ENCODE measurements at regions not wholly inside any gene's neighbourhood (a gene's known extent, or its start where the extent isn't known, plus 50 kb on each side); places are given as distances from the start of the nearest gene placed in this dataset.

GRCh38 chr14:71682337-71682736 is 249.9 kb upstream of the RGS6 start:
- H2BK5ac ChIP-seq (ENCODE audit: insufficient read length, low read length): no peak overlapping the region
- no peak overlapping the region for H3K14ac ChIP-seq (ENCODE audit: insufficient read depth, low read length)
- no peak overlapping the region for H4K5ac ChIP-seq (ENCODE audit: insufficient read length, low read depth, low read length)
- no peak overlapping the region for H3K27ac Mint-ChIP-seq
- no peaks in the 10 kb centered on the region for H3K79me1 ChIP-seq (ENCODE audit: insufficient read depth, low read depth, low read length, poor library complexity, severe bottlenecking)
- H3K9me3 ChIP-seq (ENCODE audit: control insufficient read depth, low read depth, low read length): no peaks in the 10 kb centered on the region
- H3K56ac ChIP-seq (ENCODE audit: insufficient read length, low read depth, low read length): no peak overlapping the region
- H3K23me2 ChIP-seq (ENCODE audit: insufficient read length, low read depth, low read length, poor library complexity, severe bottlenecking): no peaks in the 10 kb centered on the region
- no peak for DNase-seq
- WGBS (ENCODE audit: extremely low coverage, insufficient read length, low lambda C conversion rate): no CpG with 5 or more reads among the region's 3 CpGs
- TF ChIP-seq CTCF (conservative IDR thresholded peaks at IDR 0.05): no peak
- no peak overlapping the region for H4K91ac ChIP-seq (ENCODE audit: insufficient read length, low read depth, low read length)
- H3K4me1 Mint-ChIP-seq: peaks cover 23 to 26% of the 10 kb centered on the region in 2 experiments
- no peak overlapping the region for H3K23ac ChIP-seq (ENCODE audit: insufficient read length, low read depth, low read length)
- H3K4me1 ChIP-seq (ENCODE audit: insufficient read depth, low read length): peaks cover 6% of the 10 kb centered on the region
- H3K9me3 Mint-ChIP-seq: peaks cover 8% of the 10 kb centered on the region in 2 experiments; a peak in 4 of 5 replicates
- peaks cover 26 to 55% (median 35%) of the 10 kb centered on the region in 3 experiments for H3K36me3 Mint-ChIP-seq (ENCODE audit: insufficient read depth in 1 of 3, low read depth in 3 of 3)
- peaks cover 6% of the 10 kb centered on the region for H3K27me3 Mint-ChIP-seq (ENCODE audit: low read depth)
- no peak overlapping the region for H3K27ac ChIP-seq (ENCODE audit: insufficient read length, low read depth, low read length)
- no peak overlapping the region for H3K4me2 ChIP-seq (ENCODE audit: insufficient read depth, insufficient read length, low read length)
- no peaks in the 10 kb centered on the region for H3K27me3 ChIP-seq (ENCODE audit: insufficient read depth, low read length)
- no peak overlapping the region for H2AFZ ChIP-seq (ENCODE audit: low read length)
- H3K4ac ChIP-seq (ENCODE audit: low read depth, low read length): no peak overlapping the region
- no peak overlapping the region for H2BK15ac ChIP-seq (ENCODE audit: low read depth, low read length)
- H4K20me1 ChIP-seq (ENCODE audit: control insufficient read depth, insufficient read depth, insufficient read length): no peaks in the 10 kb centered on the region
- H3K4me3 Mint-ChIP-seq: no peak overlapping the region
- no peak overlapping the region for H2BK120ac ChIP-seq (ENCODE audit: low read depth, low read length, poor library complexity, severe bottlenecking)
- H2AK5ac ChIP-seq (ENCODE audit: insufficient read length, low read length): no peak overlapping the region
- no peak overlapping the region for H3T11ph ChIP-seq (ENCODE audit: low read length)
- H2BK20ac ChIP-seq (ENCODE audit: low read depth, low read length, poor library complexity, severe bottlenecking): no peak overlapping the region
- H3K18ac ChIP-seq (ENCODE audit: insufficient read length, low read depth, low read length): no peak overlapping the region
- H4K8ac ChIP-seq (replicated peaks; ENCODE audit: insufficient read length, low read depth, low read length): no peak overlapping the region
- no peak overlapping the region for H3K9ac ChIP-seq (ENCODE audit: extremely low read depth, insufficient read length, low read length)
- H2BK12ac ChIP-seq (ENCODE audit: insufficient read length, low read depth, low read length): no peak overlapping the region
- no peaks in the 10 kb centered on the region for H3K79me2 ChIP-seq (ENCODE audit: insufficient read depth, low read length)
